Panc1 (cell line): ENCODE measurements at regions not wholly inside any gene's neighbourhood (a gene's known extent, or its start where the extent isn't known, plus 50 kb on each side); places are given as distances from the start of the nearest gene placed in this dataset.

Source experiments
- ATAC-seq: fragments of 200-7000 bp; cut with Tn5 transposase; 2 replicates; pipeline ENCODE4 v1.9.1; 2020; ENCODE audit warnings: mild to moderate bottlenecking, moderate library complexity
- BruUV-seq: library from RNA; stranded (reverse); fragments of 400-500 nt; replicated peaks from 2 replicates; lab custom pipeline; 2021; lab: Mats Ljungman, UMichigan
- CTCF ChIA-PET: fragments of 300-600 bp; sonication (Branson Sonifier 250); formaldehyde crosslinking; loops from one replicate; lab custom pipeline; 2022; ENCODE audit warnings: antibody characterized with exemption; lab: Charles Lee
- POLR2A ChIA-PET: fragments of 300-600 bp; sonication (Branson Sonifier 250); formaldehyde crosslinking; loops from one replicate; lab custom pipeline; 2022; ENCODE audit warnings: antibody characterized with exemption; lab: Charles Lee
- DNase-seq: peaks from one replicate; pipeline ENCODE4 v3.0.0-alpha.2; 2010; ENCODE audit warnings: low read depth, low spot score
- H3K27ac ChIP-seq: 2 replicates; pipeline ENCODE4 v1.5.1; 2011; ENCODE audit warnings: mild to moderate bottlenecking, low read length, inconsistent platforms
- H3K27me3 ChIP-seq: fragments of 200-500 bp; sonication (Bioruptor generic); 2 replicates; pipeline ENCODE4 v1.6.0; 2014; ENCODE audit warnings: low read length, inconsistent platforms; ENCODE audit not compliant: control insufficient read depth, insufficient read depth
- H3K36me3 ChIP-seq: fragments of 200-500 bp; sonication (Bioruptor generic); 2 replicates; pipeline ENCODE4 v1.5.1; 2014; ENCODE audit warnings: inconsistent platforms, mild to moderate bottlenecking, low read length, moderate library complexity; ENCODE audit not compliant: control insufficient read depth, insufficient read depth
- H3K4me1 ChIP-seq: 2 replicates; pipeline ENCODE4 v1.5.1; 2011; ENCODE audit warnings: inconsistent platforms, mild to moderate bottlenecking, low read length, moderate library complexity; ENCODE audit not compliant: control insufficient read depth, insufficient read depth
- H3K4me3 ChIP-seq, 2 experiments: 2 replicates each; pipeline ENCODE4 v1.5.1; 2011 to 2012; ENCODE audit warnings: low read depth in 2 of 2, low read length in 2 of 2, mild to moderate bottlenecking in 2 of 2, inconsistent platforms in 1 of 2, moderate library complexity in 1 of 2
- H3K9me3 ChIP-seq: fragments of 200-500 bp; sonication (Bioruptor generic); 2 replicates; pipeline ENCODE4 v1.5.1; 2014; ENCODE audit warnings: low read depth, mild to moderate bottlenecking, inconsistent platforms, low read length, moderate library complexity; ENCODE audit not compliant: control insufficient read depth, insufficient read depth
- CTCF ChIP-seq: fragments of 450-650 bp; IDR thresholded peaks from 2 replicates; pipeline ENCODE4 v1.5.1; 2017; ENCODE audit warnings: mild to moderate bottlenecking
- POLR2AphosphoS5 ChIP-seq: IDR thresholded peaks from 2 replicates; pipeline ENCODE4 v1.6.1; 2012; ENCODE audit warnings: mild to moderate bottlenecking, low read depth, low read length, moderate library complexity
- REST ChIP-seq, 2 experiments: IDR thresholded peaks; 2 replicates each; pipeline ENCODE4 v1.6.1; 2011 to 2012; ENCODE audit warnings: low read depth in 2 of 2, control low read depth in 1 of 2, low read length in 1 of 2, mild to moderate bottlenecking in 1 of 2, moderate library complexity in 1 of 2; ENCODE audit not compliant: insufficient read depth in 1 of 2
- SIN3A ChIP-seq: IDR thresholded peaks from 2 replicates; pipeline ENCODE4 v1.6.1; 2012; ENCODE audit warnings: low read depth, mild to moderate bottlenecking, low read length, moderate library complexity, borderline replicate concordance; ENCODE audit not compliant: insufficient read depth
- TCF7L2 ChIP-seq: IDR thresholded peaks from 2 replicates; pipeline ENCODE4 v1.6.1; 2011; ENCODE audit warnings: mild to moderate bottlenecking, low read depth, low read length, inconsistent platforms
- in situ Hi-C: cut with HindIII; loops from 2 replicates; pipeline ENCODE4 v1.10.0; 2016; ENCODE audit warnings: low sequenced_read_pairs, low pct_unique_long_range_greater_than_20kb
- intact Hi-C: fragments of 100-400 bp; cut with micrococcal nuclease; formaldehyde crosslinking; loops from one replicate; pipeline ENCODE4 v1.10.0; 2022; ENCODE audit not compliant: unreplicated experiment

- TF ChIP-seq TCF7L2 = no peak
- TF ChIP-seq CTCF = no peak
- no peak for TF ChIP-seq POLR2AphosphoS5
- TF ChIP-seq SIN3A = no peak
- intact Hi-C loops = no loop called here
- ATAC-seq = no peak
- Histone ChIP-seq H3K36me3 (no peaks in the 10 kb centered on the region), H3K27me3 (no peaks in the 10 kb centered on the region), H3K27ac (no peak overlapping the region), H3K4me3 (no peak overlapping the region), H3K4me1 (no peaks in the 10 kb centered on the region; the same call in 1 of the 2 replicates), H3K9me3 (no peaks in the 10 kb centered on the region)
- no TSS peak for BruUV-seq
- ChIA-PET CTCF (no interaction called here), POLR2A (no interaction called here)
- in situ Hi-C loops = no loop called here
- no peak for DNase-seq
Measured at GRCh38 chr6:91501930-91502329, 915.1 kb upstream of the MAP3K7 start.

- no peak overlapping the region for H3K4me3 ChIP-seq
- H3K4me1 ChIP-seq = no peaks in the 10 kb centered on the region
- H3K9me3 ChIP-seq = no peaks in the 10 kb centered on the region
- no peak for DNase-seq
- in situ Hi-C loops = no loop called here
- POLR2A ChIA-PET = no interaction called here
- CTCF ChIA-PET = no interaction called here
- intact Hi-C loops = no loop called here
- no peaks in the 10 kb centered on the region for H3K27me3 ChIP-seq
- H3K27ac ChIP-seq = no peak overlapping the region
- H3K36me3 ChIP-seq = no peaks in the 10 kb centered on the region
- BruUV-seq = no TSS peak
- TF ChIP-seq POLR2AphosphoS5 = no peak
- TF ChIP-seq SIN3A = no peak
- no peak for TF ChIP-seq TCF7L2
- TF ChIP-seq CTCF = no peak
- TF ChIP-seq REST (IDR thresholded peaks at IDR 0.05; ENCODE audit: insufficient read depth in 1 of 2, low read depth in 2 of 2, low read length in 1 of 2) = no peak
- ATAC-seq = no peak
Measured at GRCh38 chr6:91500689-91501303, 913.9 kb upstream of the MAP3K7 start.
